ENCODE measurements at regions not wholly inside any gene's neighbourhood (a gene's known extent, or its start where the extent isn't known, plus 50 kb on each side); places are given as distances from the start of the nearest gene placed in this dataset.
A peak's percentile ranks its signal among the peaks of the same experiment; 100 is the strongest.

DNA sequence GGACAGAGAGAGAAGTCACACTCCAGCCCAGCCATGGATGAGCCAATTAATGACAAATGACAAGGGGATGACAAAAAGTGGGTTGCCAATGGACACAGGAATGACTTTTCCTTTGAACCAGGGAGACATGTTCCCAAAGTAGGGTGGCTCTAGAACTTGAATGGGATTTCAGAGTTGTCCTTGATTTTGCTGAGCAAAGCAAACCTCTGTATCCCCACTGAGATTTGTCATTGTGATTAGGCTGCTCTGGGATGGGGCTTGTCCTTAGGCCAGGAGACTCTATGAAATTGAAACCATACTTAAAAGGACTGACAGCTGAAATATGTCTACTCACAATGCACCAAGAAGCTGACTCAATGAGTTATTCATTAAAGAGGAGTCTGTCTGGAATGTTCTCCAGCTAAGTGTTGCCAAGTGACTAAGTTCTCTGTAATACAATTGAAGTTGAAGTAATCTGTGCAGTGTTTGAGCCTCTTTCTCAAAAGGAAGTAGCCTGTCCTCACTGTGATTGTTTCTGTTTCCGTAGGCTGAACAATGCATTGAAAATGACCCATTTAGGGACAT is 69.0 kb upstream of the PCDH9 start:
- TF ChIP-seq TCF12 (IDR thresholded peaks at IDR 0.05; ENCODE audit: low read depth) (peak; percentile 48; the same call in 1 of the 2 replicates), ZBTB7A (IDR thresholded peaks at IDR 0.05; ENCODE audit: low read depth) (no peak), TAF1 (IDR thresholded peaks at IDR 0.05; ENCODE audit: low read depth) (no peak), RAD21 (IDR thresholded peaks at IDR 0.05; ENCODE audit: low read depth) (no peak), EP300 (IDR thresholded peaks at IDR 0.05; ENCODE audit: borderline replicate concordance) (peak; percentile 61; the same call in 1 of the 2 replicates), CEBPB (IDR thresholded peaks at IDR 0.05) (no peak), CREB1 (IDR thresholded peaks at IDR 0.05; ENCODE audit: low read depth) (no peak), TEAD4 (IDR thresholded peaks at IDR 0.05) (peak; percentile 54; the same call in 1 of the 2 replicates), FOXM1 (IDR thresholded peaks at IDR 0.05; ENCODE audit: borderline replicate concordance, low read depth) (peak; percentile 19; the same call in 1 of the 2 replicates), EGR1 (IDR thresholded peaks at IDR 0.05) (no peak), YY1 (IDR thresholded peaks at IDR 0.05; ENCODE audit: low read depth) (no peak), NFIC (IDR thresholded peaks at IDR 0.05) (peak; percentile 61)
- TF ChIP-seq, protein P1, sequence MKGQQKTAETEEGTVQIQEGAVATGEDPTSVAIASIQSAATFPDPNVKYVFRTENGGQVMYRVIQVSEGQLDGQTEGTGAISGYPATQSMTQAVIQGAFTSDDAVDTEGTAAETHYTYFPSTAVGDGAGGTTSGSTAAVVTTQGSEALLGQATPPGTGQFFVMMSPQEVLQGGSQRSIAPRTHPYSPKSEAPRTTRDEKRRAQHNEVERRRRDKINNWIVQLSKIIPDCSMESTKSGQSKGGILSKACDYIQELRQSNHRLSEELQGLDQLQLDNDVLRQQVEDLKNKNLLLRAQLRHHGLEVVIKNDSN (IDR thresholded peaks at IDR 0.05): no peak
- TF ChIP-seq, protein P2, sequence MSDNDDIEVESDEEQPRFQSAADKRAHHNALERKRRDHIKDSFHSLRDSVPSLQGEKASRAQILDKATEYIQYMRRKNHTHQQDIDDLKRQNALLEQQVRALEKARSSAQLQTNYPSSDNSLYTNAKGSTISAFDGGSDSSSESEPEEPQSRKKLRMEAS (IDR thresholded peaks at IDR 0.05): no peak
- TF ChIP-seq, protein P3, sequence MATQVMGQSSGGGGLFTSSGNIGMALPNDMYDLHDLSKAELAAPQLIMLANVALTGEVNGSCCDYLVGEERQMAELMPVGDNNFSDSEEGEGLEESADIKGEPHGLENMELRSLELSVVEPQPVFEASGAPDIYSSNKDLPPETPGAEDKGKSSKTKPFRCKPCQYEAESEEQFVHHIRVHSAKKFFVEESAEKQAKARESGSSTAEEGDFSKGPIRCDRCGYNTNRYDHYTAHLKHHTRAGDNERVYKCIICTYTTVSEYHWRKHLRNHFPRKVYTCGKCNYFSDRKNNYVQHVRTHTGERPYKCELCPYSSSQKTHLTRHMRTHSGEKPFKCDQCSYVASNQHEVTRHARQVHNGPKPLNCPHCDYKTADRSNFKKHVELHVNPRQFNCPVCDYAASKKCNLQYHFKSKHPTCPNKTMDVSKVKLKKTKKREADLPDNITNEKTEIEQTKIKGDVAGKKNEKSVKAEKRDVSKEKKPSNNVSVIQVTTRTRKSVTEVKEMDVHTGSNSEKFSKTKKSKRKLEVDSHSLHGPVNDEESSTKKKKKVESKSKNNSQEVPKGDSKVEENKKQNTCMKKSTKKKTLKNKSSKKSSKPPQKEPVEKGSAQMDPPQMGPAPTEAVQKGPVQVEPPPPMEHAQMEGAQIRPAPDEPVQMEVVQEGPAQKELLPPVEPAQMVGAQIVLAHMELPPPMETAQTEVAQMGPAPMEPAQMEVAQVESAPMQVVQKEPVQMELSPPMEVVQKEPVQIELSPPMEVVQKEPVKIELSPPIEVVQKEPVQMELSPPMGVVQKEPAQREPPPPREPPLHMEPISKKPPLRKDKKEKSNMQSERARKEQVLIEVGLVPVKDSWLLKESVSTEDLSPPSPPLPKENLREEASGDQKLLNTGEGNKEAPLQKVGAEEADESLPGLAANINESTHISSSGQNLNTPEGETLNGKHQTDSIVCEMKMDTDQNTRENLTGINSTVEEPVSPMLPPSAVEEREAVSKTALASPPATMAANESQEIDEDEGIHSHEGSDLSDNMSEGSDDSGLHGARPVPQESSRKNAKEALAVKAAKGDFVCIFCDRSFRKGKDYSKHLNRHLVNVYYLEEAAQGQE (IDR thresholded peaks at IDR 0.05; ENCODE audit: low read depth): no peak

DNA sequence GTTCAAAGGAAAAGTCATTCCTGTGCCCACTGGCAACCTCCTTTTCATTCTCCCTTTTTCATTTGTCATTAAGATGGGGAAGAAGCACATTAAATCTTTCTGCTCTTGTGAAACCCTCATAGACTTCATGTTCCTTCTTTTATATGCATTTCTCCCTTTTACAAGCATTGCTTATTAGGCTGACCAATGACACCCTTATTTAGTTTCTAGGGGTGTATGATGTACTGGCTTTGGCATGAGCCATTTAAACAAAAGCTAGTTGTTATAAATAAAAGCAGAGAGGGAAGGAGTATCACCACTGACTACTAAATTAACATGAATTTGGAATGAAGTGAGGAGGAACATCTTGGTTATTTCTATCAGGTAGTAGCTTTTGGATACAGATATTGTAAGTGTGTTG is 68.2 kb upstream of the PCDH9 start:
- TF ChIP-seq RAD21 (IDR thresholded peaks at IDR 0.05; ENCODE audit: low read depth) (no peak), EP300 (IDR thresholded peaks at IDR 0.05; ENCODE audit: borderline replicate concordance) (no peak), TCF12 (IDR thresholded peaks at IDR 0.05; ENCODE audit: low read depth) (no peak), ZBTB7A (IDR thresholded peaks at IDR 0.05; ENCODE audit: low read depth) (no peak), YY1 (IDR thresholded peaks at IDR 0.05; ENCODE audit: low read depth) (no peak), FOXM1 (IDR thresholded peaks at IDR 0.05; ENCODE audit: borderline replicate concordance, low read depth) (no peak), NFIC (IDR thresholded peaks at IDR 0.05) (no peak), CREB1 (IDR thresholded peaks at IDR 0.05; ENCODE audit: low read depth) (no peak), CEBPB (IDR thresholded peaks at IDR 0.05) (no peak), TAF1 (IDR thresholded peaks at IDR 0.05; ENCODE audit: low read depth) (no peak), EGR1 (IDR thresholded peaks at IDR 0.05) (no peak), TEAD4 (IDR thresholded peaks at IDR 0.05) (no peak)
- TF ChIP-seq, protein P1 (IDR thresholded peaks at IDR 0.05): no peak
- TF ChIP-seq, protein P3 (IDR thresholded peaks at IDR 0.05; ENCODE audit: low read depth): no peak
- TF ChIP-seq, protein P2 (IDR thresholded peaks at IDR 0.05): no peak

DNA sequence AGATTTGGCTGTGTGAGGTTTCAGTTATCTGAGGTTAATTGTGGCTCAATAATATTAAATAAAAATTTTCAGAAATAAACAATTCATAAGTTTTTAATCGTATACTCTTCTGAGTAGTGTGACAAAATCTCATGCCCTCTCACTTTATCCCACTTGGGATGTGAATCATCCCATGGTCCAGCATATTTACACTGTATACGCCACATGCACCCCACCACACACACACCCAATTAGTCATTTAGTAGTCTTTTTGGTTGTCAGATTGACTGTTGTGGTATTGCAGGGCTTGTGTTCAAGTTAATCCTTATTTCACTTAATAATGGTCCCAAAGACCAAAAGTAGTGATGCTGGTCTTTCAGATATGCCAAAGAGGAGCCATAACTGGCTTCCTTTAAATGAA is 66.4 kb upstream of the PCDH9 start:
- TF ChIP-seq NFIC (IDR thresholded peaks at IDR 0.05) (no peak), ZBTB7A (IDR thresholded peaks at IDR 0.05; ENCODE audit: low read depth) (no peak), FOXM1 (IDR thresholded peaks at IDR 0.05; ENCODE audit: borderline replicate concordance, low read depth) (no peak), RAD21 (IDR thresholded peaks at IDR 0.05; ENCODE audit: low read depth) (no peak), CEBPB (IDR thresholded peaks at IDR 0.05) (no peak), YY1 (IDR thresholded peaks at IDR 0.05; ENCODE audit: low read depth) (no peak)

DNA sequence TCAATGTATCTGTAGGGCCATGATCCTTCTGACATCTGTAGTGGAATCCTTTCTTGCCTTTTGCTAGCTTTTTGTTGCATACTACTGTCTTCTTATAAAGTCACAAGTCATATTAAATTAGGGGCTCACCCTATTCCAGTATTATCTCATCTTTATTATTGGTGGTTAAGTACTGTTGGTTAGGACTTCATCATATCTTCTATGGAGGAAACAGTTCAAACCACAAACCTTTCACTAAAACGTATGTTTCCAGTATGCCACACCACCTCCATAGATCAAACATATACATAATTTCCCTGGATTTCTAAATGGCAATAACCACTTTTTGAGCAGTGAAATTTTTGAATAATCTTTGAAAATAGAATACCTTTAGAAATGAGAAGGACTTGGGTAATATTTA is 62.8 kb upstream of the PCDH9 start:
- no peak for TF ChIP-seq TAF1 (IDR thresholded peaks at IDR 0.05; ENCODE audit: low read depth)
- no peak for TF ChIP-seq ZBTB7A (IDR thresholded peaks at IDR 0.05; ENCODE audit: low read depth)
- no peak for TF ChIP-seq YY1 (IDR thresholded peaks at IDR 0.05; ENCODE audit: low read depth)
- TF ChIP-seq TEAD4 (IDR thresholded peaks at IDR 0.05): no peak
- no peak for TF ChIP-seq FOXM1 (IDR thresholded peaks at IDR 0.05; ENCODE audit: borderline replicate concordance, low read depth)
- no peak for TF ChIP-seq CEBPB (IDR thresholded peaks at IDR 0.05)
- no peak for TF ChIP-seq NFIC (IDR thresholded peaks at IDR 0.05)
- TF ChIP-seq, protein P1 (IDR thresholded peaks at IDR 0.05): no peak

DNA sequence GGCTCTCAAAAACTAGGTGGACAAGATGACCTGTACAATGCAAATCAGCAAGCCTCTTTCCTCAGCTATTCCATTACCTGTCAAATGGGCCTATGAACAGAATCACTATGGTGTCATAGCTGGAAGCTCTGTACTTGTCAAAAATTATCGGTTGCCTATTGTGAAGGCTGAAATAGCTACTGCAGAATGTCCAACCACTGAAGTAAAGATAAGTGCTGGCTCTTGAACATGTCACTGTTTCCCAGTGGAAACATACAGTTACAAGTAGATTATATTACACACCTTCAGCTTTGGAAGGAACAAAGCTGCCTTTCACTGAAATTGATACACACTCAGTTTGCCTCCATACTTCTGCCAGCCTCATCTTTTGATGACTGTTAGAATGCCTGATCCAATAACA is 55.5 kb upstream of the PCDH9 start:
- TF ChIP-seq, protein P2 (IDR thresholded peaks at IDR 0.05): no peak
- TF ChIP-seq NFIC (IDR thresholded peaks at IDR 0.05): no peak
- TF ChIP-seq FOXM1 (IDR thresholded peaks at IDR 0.05; ENCODE audit: borderline replicate concordance, low read depth): no peak
- no peak for TF ChIP-seq EGR1 (IDR thresholded peaks at IDR 0.05)
- TF ChIP-seq RAD21 (IDR thresholded peaks at IDR 0.05; ENCODE audit: low read depth): no peak
- no peak for TF ChIP-seq ZBTB7A (IDR thresholded peaks at IDR 0.05; ENCODE audit: low read depth)
